ENCODE measurements at regions not wholly inside any gene's neighbourhood (a gene's known extent, or its start where the extent isn't known, plus 50 kb on each side); places are given as distances from the start of the nearest gene placed in this dataset.

DNA sequence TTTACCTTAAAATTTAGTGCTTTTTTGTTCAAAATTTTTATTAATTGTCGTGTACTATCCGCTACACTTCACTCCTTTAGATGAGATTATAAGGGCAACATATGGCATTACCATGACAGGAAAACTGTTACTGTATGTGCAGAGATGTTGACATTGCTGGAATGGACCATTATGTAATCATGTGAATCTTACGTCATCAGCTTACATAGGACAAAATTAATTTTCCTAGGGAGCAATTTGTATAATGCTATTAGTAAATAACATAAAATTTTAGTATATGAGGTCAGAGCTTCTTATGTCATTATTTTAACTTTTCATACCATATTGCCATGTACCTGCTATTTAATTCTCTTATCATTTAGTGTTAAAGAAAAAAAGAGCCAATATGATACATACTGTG is 110.4 kb upstream of the KLHL1 start:
- TF ChIP-seq, protein P1, sequence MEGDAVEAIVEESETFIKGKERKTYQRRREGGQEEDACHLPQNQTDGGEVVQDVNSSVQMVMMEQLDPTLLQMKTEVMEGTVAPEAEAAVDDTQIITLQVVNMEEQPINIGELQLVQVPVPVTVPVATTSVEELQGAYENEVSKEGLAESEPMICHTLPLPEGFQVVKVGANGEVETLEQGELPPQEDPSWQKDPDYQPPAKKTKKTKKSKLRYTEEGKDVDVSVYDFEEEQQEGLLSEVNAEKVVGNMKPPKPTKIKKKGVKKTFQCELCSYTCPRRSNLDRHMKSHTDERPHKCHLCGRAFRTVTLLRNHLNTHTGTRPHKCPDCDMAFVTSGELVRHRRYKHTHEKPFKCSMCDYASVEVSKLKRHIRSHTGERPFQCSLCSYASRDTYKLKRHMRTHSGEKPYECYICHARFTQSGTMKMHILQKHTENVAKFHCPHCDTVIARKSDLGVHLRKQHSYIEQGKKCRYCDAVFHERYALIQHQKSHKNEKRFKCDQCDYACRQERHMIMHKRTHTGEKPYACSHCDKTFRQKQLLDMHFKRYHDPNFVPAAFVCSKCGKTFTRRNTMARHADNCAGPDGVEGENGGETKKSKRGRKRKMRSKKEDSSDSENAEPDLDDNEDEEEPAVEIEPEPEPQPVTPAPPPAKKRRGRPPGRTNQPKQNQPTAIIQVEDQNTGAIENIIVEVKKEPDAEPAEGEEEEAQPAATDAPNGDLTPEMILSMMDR (IDR thresholded peaks at IDR 0.05): no peak
- TF ChIP-seq POLR2A (IDR thresholded peaks at IDR 0.05): no peak
- no peak for TF ChIP-seq EP300 (IDR thresholded peaks at IDR 0.05; ENCODE audit: low read depth)
